K562 (cell line): ENCODE measurements at regions not wholly inside any gene's neighbourhood (a gene's known extent, or its start where the extent isn't known, plus 50 kb on each side); places are given as distances from the start of the nearest gene placed in this dataset.

ENCODE experiments used
- ATAC-seq: fragments of 200-7000 bp; cut with Tn5 transposase; 3 replicates; pipeline ENCODE4 v1.9.1; 2020; ENCODE audit warnings: moderate library complexity
- BruUV-seq: library from RNA; stranded (reverse); fragments of 400-500 nt; replicated peaks from 2 replicates; lab custom pipeline; 2021; lab: Mats Ljungman, UMichigan
- CTCF ChIA-PET: fragments of 300-600 bp; formaldehyde crosslinking; extraction: SDS; loops from one replicate; lab custom pipeline; 2021; ENCODE audit warnings: low intra/inter-chr PET ratio; lab: Yijun Ruan, JAX
- POLR2A ChIA-PET: fragments of 300-600, 350-650 bp; sonication (Branson Sonifier 250); formaldehyde crosslinking; extraction: SDS; loops from one replicate; lab custom pipeline; 2021; ENCODE audit warnings: antibody characterized with exemption, inconsistent platforms; lab: Yijun Ruan, JAX
- DNase-seq, 4 experiments: peaks; one replicate each; pipeline versions ENCODE4 v3.0.0 to v3.0.0-alpha.2; 2011 to 2018; ENCODE audit warnings: low spot score in 3 of 4, mixed read lengths in 3 of 4; ENCODE audit errors: extremely low read depth in 1 of 4
- FAIRE-seq: peaks from 2 replicates; lab custom pipeline; 2011; peaks lifted over from hg19 to GRCh38; lab: Jason Lieb, UNC
- H2AFZ ChIP-seq: 2 replicates; pipeline ENCODE4 v1.6.0; 2011; ENCODE audit warnings: low read depth, low read length, control low read depth, inconsistent platforms
- H3K27ac ChIP-seq: fragments of 200-600 bp; 3 replicates; pipeline ENCODE4 v1.8.0; 2011; ENCODE audit warnings: low read depth, mild to moderate bottlenecking, control low read depth, inconsistent platforms, low read length, moderate library complexity, mixed read lengths; ENCODE audit errors: extremely low read depth
- H3K27me3 ChIP-seq, 2 experiments: fragments of 300-600 bp in 1 of 2; 2 replicates in 1 of 2; 3 replicates in 1 of 2; pipeline versions ENCODE4 v1.6.0 to v1.8.0; 2011; ENCODE audit warnings: inconsistent platforms in 2 of 2, low read length in 2 of 2, mild to moderate bottlenecking in 1 of 2, mixed read lengths in 1 of 2, moderate library complexity in 1 of 2; ENCODE audit not compliant: control insufficient read depth in 2 of 2, insufficient read depth in 2 of 2
- H3K36me3 ChIP-seq: fragments of 300-600 bp; 3 replicates; pipeline ENCODE4 v1.8.0; 2011; ENCODE audit warnings: mild to moderate bottlenecking, low read length, inconsistent platforms; ENCODE audit not compliant: control insufficient read depth, insufficient read depth
- H3K4me1 ChIP-seq, 2 experiments: fragments of 200-600 bp in 1 of 2; replicated peaks in 1 of 2; 2 replicates in 1 of 2; 3 replicates in 1 of 2; pipeline versions ENCODE4 v1.5.1 to v1.8.0; 2011; ENCODE audit warnings: inconsistent platforms in 2 of 2, low read length in 2 of 2, mild to moderate bottlenecking in 1 of 2, mixed read lengths in 1 of 2, moderate library complexity in 1 of 2; ENCODE audit not compliant: control insufficient read depth in 2 of 2, insufficient read depth in 2 of 2
- H3K4me2 ChIP-seq: 2 replicates; pipeline ENCODE4 v1.6.1; 2011; ENCODE audit warnings: low read length, control low read depth, inconsistent platforms, mixed read lengths; ENCODE audit not compliant: insufficient read depth
- H3K4me3 ChIP-seq: fragments of 200-600 bp; sonication (generic), shearing (Covaris generic); 2 replicates; pipeline ENCODE4 v1.5.1; 2016; ENCODE audit warnings: control low read depth, inconsistent platforms
- H3K79me2 ChIP-seq: fragments of 200-600 bp; 3 replicates; pipeline ENCODE4 v1.8.0; 2011; ENCODE audit warnings: low read length, inconsistent platforms; ENCODE audit not compliant: control insufficient read depth, insufficient read depth
- H3K9ac ChIP-seq, 2 experiments: 2 replicates each; pipeline versions ENCODE4 v1.6.0 to v1.6.1; 2011; ENCODE audit warnings: low read depth in 2 of 2, low read length in 2 of 2, control low read depth in 1 of 2, inconsistent platforms in 1 of 2, mild to moderate bottlenecking in 1 of 2, mixed read lengths in 1 of 2; ENCODE audit not compliant: insufficient read depth in 1 of 2
- H3K9me1 ChIP-seq: one replicate; pipeline ENCODE4 v1.6.0; 2011; ENCODE audit warnings: inconsistent platforms, mild to moderate bottlenecking, low read length, moderate library complexity; ENCODE audit not compliant: control insufficient read depth, insufficient read depth
- H3K9me3 ChIP-seq: replicated peaks from 2 replicates; pipeline ENCODE4 v1.5.1; 2011; ENCODE audit warnings: low read depth, low read length, inconsistent platforms; ENCODE audit not compliant: control insufficient read depth, insufficient read depth
- H4K20me1 ChIP-seq: replicated peaks from 2 replicates; pipeline ENCODE4 v1.6.1; 2011; ENCODE audit warnings: low read length, inconsistent platforms, mixed read lengths; ENCODE audit not compliant: control insufficient read depth, insufficient read depth
- EWSR1 ChIP-seq: fragments of 450-650 bp; IDR thresholded peaks from 2 replicates; pipeline ENCODE4 v1.6.1; 2018; ENCODE audit warnings: borderline replicate concordance, mild to moderate bottlenecking, low read depth, moderate library complexity; ENCODE audit not compliant: partially characterized antibody
- FOXM1 ChIP-seq, 2 experiments: fragments of 450-650 bp in 1 of 2; sonication (generic) in 1 of 2; formaldehyde crosslinking in 1 of 2; IDR thresholded peaks; 2 replicates each; pipeline versions ENCODE4 v1.6.1 to v1.9.0; 2017 to 2022; ENCODE audit warnings: low read depth in 2 of 2, mild to moderate bottlenecking in 2 of 2, missing genetic modification reagents in 1 of 2, moderate library complexity in 1 of 2
- HDAC6 ChIP-seq: IDR thresholded peaks from 2 replicates; pipeline ENCODE4 v1.6.1; 2012; ENCODE audit warnings: low read depth, mild to moderate bottlenecking, control low read depth, inconsistent platforms, low read length, moderate library complexity
- HOMEZ ChIP-seq: fragments of 250-450 bp; sonication (Bioruptor Pico); IDR thresholded peaks from 2 replicates; pipeline ENCODE4 v1.4.0; 2020; ENCODE audit warnings: mild to moderate bottlenecking, moderate library complexity
- KDM1A ChIP-seq, 2 experiments: fragments of 450-650 bp; IDR thresholded peaks; 2 replicates each; pipeline ENCODE4 v1.6.1; 2016; ENCODE audit warnings: mild to moderate bottlenecking in 2 of 2
- RBBP5 ChIP-seq: fragments of 200-600 bp; sonication (generic); IDR thresholded peaks from 2 replicates; pipeline ENCODE4 v1.6.1; 2012; ENCODE audit warnings: borderline replicate concordance, mild to moderate bottlenecking, low read length, control low read depth, inconsistent platforms; ENCODE audit not compliant: insufficient read depth, poor library complexity, severe bottlenecking
- RBM25 ChIP-seq: fragments of 200-400 bp; formaldehyde crosslinking; IDR thresholded peaks from 2 replicates; pipeline ENCODE4 v1.6.1; 2018; ENCODE audit warnings: low read length, low read depth, moderate library complexity; ENCODE audit not compliant: severe bottlenecking
- TAF15 ChIP-seq: fragments of 200-400 bp; formaldehyde crosslinking; IDR thresholded peaks from 2 replicates; pipeline ENCODE4 v1.6.1; 2017; ENCODE audit warnings: mild to moderate bottlenecking, low read depth, low read length, moderate library complexity
- TAL1 ChIP-seq: fragments of 450-650 bp; IDR thresholded peaks from 2 replicates; pipeline ENCODE4 v1.6.1; 2016; ENCODE audit warnings: mild to moderate bottlenecking
- TARDBP ChIP-seq: fragments of 450-650 bp; IDR thresholded peaks from 2 replicates; pipeline ENCODE4 v1.6.1; 2016
- ZNF24 ChIP-seq: fragments of 450-650 bp; IDR thresholded peaks from 2 replicates; pipeline ENCODE4 v1.6.1; 2016
- ZNF407 ChIP-seq: fragments of 450-650 bp; IDR thresholded peaks from 2 replicates; pipeline ENCODE4 v1.6.1; 2016; ENCODE audit warnings: low read depth
- ZNF551 ChIP-seq: fragments of 250-450 bp; sonication (Bioruptor Pico); IDR thresholded peaks from 2 replicates; pipeline ENCODE4 v1.5.0; 2021; ENCODE audit warnings: mild to moderate bottlenecking, moderate library complexity
- WGBS: fragments of 100-300 bp; shearing (Covaris generic); methylation state at CpG from one replicate; pipeline ENCODE4 v1.1.6; 2016; ENCODE audit warnings: low coverage, mixed read lengths; ENCODE audit not compliant: insufficient coverage; ENCODE audit errors: missing lambda C conversion rate; 5-methylcytosine and 5-hydroxymethylcytosine counted together
- in situ Hi-C: fragments of 300-500 bp; cut with MboI; formaldehyde crosslinking; loops from 4 replicates; pipeline ENCODE4 v1.15.0; 2018; ENCODE audit warnings: inconsistent platforms, mixed read lengths
- intact Hi-C: fragments of 100-400 bp; cut with micrococcal nuclease; formaldehyde crosslinking; loops from 2 replicates; pipeline ENCODE4 v1.14.2; 2022

GRCh38 chr13:50158385-50159165 is 143.3 kb downstream of the KCNRG start:
- WGBS: 60% methylated on average over 4 of the region's 4 CpGs
- Histone ChIP-seq H3K4me2 (no peak overlapping the region), H3K9me1 (no peaks in the 10 kb centered on the region), H3K4me1 (peaks cover 0 to 8% of the 10 kb centered on the region in 2 experiments; a peak in 2 of 5 replicates), H3K79me2 (no peaks in the 10 kb centered on the region), H3K27me3 (no peaks in the 10 kb centered on the region), H3K27ac (no peak overlapping the region), H3K9me3 (no peaks in the 10 kb centered on the region), H2AFZ (no peak overlapping the region), H3K4me3 (no peak overlapping the region), H4K20me1 (no peaks in the 10 kb centered on the region), H3K9ac (no peak overlapping the region), H3K36me3 (no peaks in the 10 kb centered on the region)
- ChIA-PET CTCF (no interaction called here), POLR2A (no interaction called here)
- ATAC-seq: no peak
- no peak for FAIRE-seq
- no TSS peak for BruUV-seq
- intact Hi-C loops (no loop called here), in situ Hi-C loops (no loop called here)
- no peak for DNase-seq
- TF ChIP-seq ZNF407 (no peak), ZNF551 (CRISPR knock-in tag) (no peak), KDM1A (IDR thresholded peaks at IDR 0.05) (no peak), HDAC6 (no peak), FOXM1 (IDR thresholded peaks at IDR 0.05; ENCODE audit: low read depth) (no peak), FOXM1 (CRISPR knock-in tag; IDR thresholded peaks at IDR 0.05; ENCODE audit: low read depth) (no peak), RBM25 (no peak), RBBP5 (no peak), TAF15 (no peak), EWSR1 (no peak), ZNF24 (no peak), TAL1 (no peak), TARDBP (no peak), HOMEZ (CRISPR knock-in tag) (no peak)
